Ovary (tissue), 7 donors: ENCODE measurements at regions not wholly inside any gene's neighbourhood (a gene's known extent, or its start where the extent isn't known, plus 50 kb on each side); places are given as distances from the start of the nearest gene placed in this dataset.

Experiments used
- DNase-seq, 5 donors: peaks; one replicate each; pipeline ENCODE4 v3.0.0-alpha.2; 2019 to 2020
- H3K27ac ChIP-seq, 2 donors: fragments of 200-600 bp; one replicate each; pipeline versions ENCODE4 v1.5.1 to v1.8.0; 2019 to 2022
- H3K27me3 ChIP-seq: fragments of 200-600 bp; one replicate; pipeline ENCODE4 v1.8.0; 2022
- H3K36me3 ChIP-seq: fragments of 200-600 bp; sonication (generic); one replicate; pipeline ENCODE4 v1.5.1; 2019
- H3K4me1 ChIP-seq: one replicate; pipeline ENCODE4 v1.8.1; 2013; ENCODE audit warnings: mild to moderate bottlenecking, moderate library complexity; ENCODE audit not compliant: insufficient read depth
- H3K4me3 ChIP-seq: fragments of 200-600 bp; sonication (generic); one replicate; pipeline ENCODE4 v1.5.1; 2017
- H3K9me3 ChIP-seq, 2 donors: fragments of 200-600 bp in 1 of 2; sonication (generic) in 1 of 2; one replicate each; pipeline versions ENCODE4 v1.5.1 to v1.8.1; 2013 to 2019; ENCODE audit warnings: mild to moderate bottlenecking in 1 of 2, moderate library complexity in 1 of 2
- CTCF ChIP-seq, 3 donors: fragments of 450-650 bp in 2 of 3; fragments of 200-600 bp in 1 of 3; IDR thresholded peaks; one replicate each; pipeline versions ENCODE4 v1.5.1 to v1.8.0; 2016 to 2022; ENCODE audit warnings: antibody characterized with exemption in 3 of 3, mild to moderate bottlenecking in 1 of 3
- EP300 ChIP-seq: sonication (generic); formaldehyde crosslinking; IDR thresholded peaks from one replicate; pipeline ENCODE4 v1.6.1; 2017; ENCODE audit warnings: antibody characterized with exemption
- POLR2A ChIP-seq: fragments of 450-650 bp; IDR thresholded peaks from one replicate; pipeline ENCODE4 v1.6.1; 2017; ENCODE audit warnings: antibody characterized with exemption, mild to moderate bottlenecking, moderate library complexity
- WGBS, 3 donors: extraction: QIAGEN DNeasy Blood & Tissue Kit in 1 of 3; methylation state at CpG; one replicate each; pipeline versions ENCODE4 v1.1.5 to v1.1.7; 2013 to 2017; 5-methylcytosine and 5-hydroxymethylcytosine counted together
- intact Hi-C, 4 donors: fragments of 100-400 bp; cut with DNase I; formaldehyde crosslinking; loops; one replicate each; pipeline versions ENCODE4 v1.11.0 to v1.15.1; 2022 to 2023
- donor health status: DM: no; HTN: no; CAD: no; lungs with moderate emphysema.
- donor health status: DM: no; HTN: no; CAD: no.
- donor health status: Bipolar disorder and iron deficiency.
- donor health status: DM: no; HTN: no; CAD: no.
- donor health status: DM: yes; HTN: yes; CAD: no.

GRCh38 chr6:90653750-90654149 is 66.9 kb upstream of the MAP3K7 start:
- intact Hi-C loops = no loop called here
- 83 to 86% (median 84%) methylated on average over 5 of the region's 5 CpGs for WGBS, 3 donors
- no peak overlapping the region for H3K4me3 ChIP-seq

GRCh38 chr6:90650041-90650940 is 63.4 kb upstream of the MAP3K7 start:
- TF ChIP-seq POLR2A (no peak), EP300 (no peak), CTCF (IDR thresholded peaks at IDR 0.05) (no peak)
- intact Hi-C loops = no loop called here
- Histone ChIP-seq H3K9me3 (no peaks in the 10 kb centered on the region), H3K4me3 (no peak overlapping the region), H3K27me3 (no peaks in the 10 kb centered on the region), H3K27ac (no peak overlapping the region), H3K36me3 (no peaks in the 10 kb centered on the region), H3K4me1 (no peaks in the 10 kb centered on the region)
- WGBS, 3 donors = 59 to 64% (median 63%) methylated on average over 8 of the region's 8 CpGs
- DNase-seq = no peak

More at GRCh38 chr6:90653750-90654149, 66.9 kb upstream of the MAP3K7 start:
- Histone ChIP-seq H3K9me3 (no peaks in the 10 kb centered on the region), H3K27me3 (no peaks in the 10 kb centered on the region), H3K36me3 (no peaks in the 10 kb centered on the region), H3K27ac (no peak overlapping the region), H3K4me1 (peaks cover 2% of the 10 kb centered on the region)
- no peak for DNase-seq
- TF ChIP-seq POLR2A (no peak), CTCF (IDR thresholded peaks at IDR 0.05) (no peak), EP300 (no peak)

- Histone ChIP-seq H3K4me3 (no peak overlapping the region), H3K9me3 (no peaks in the 10 kb centered on the region), H3K27me3 (no peaks in the 10 kb centered on the region), H3K27ac (no peak overlapping the region), H3K4me1 (no peaks in the 10 kb centered on the region), H3K36me3 (no peaks in the 10 kb centered on the region)
- no peak for TF ChIP-seq EP300
- TF ChIP-seq CTCF (IDR thresholded peaks at IDR 0.05) = no peak
- no peak for TF ChIP-seq POLR2A
- intact Hi-C loops = no loop called here
- 93 to 96% (median 96%) methylated on average over 1 of the region's 1 CpG for WGBS, 3 donors
- DNase-seq = no peak
Measured at GRCh38 chr6:90648873-90649272, 62.0 kb upstream of the MAP3K7 start.

- intact Hi-C loops = no loop called here
- Histone ChIP-seq H3K36me3 (no peaks in the 10 kb centered on the region), H3K4me1 (no peaks in the 10 kb centered on the region), H3K9me3 (no peaks in the 10 kb centered on the region), H3K4me3 (no peak overlapping the region), H3K27ac (no peak overlapping the region), H3K27me3 (no peaks in the 10 kb centered on the region)
- no peak for DNase-seq
- 84 to 87% (median 85%) methylated on average over 1 of the region's 1 CpG for WGBS, 3 donors
- TF ChIP-seq CTCF (IDR thresholded peaks at IDR 0.05) (no peak), POLR2A (no peak), EP300 (no peak)
Measured at GRCh38 chr6:90646940-90647339, 60.1 kb upstream of the MAP3K7 start.
